GM19035 (cell line): ENCODE measurements at regions not wholly inside any gene's neighbourhood (a gene's known extent, or its start where the extent isn't known, plus 50 kb on each side); places are given as distances from the start of the nearest gene placed in this dataset.
A peak's percentile ranks its signal among the peaks of the same experiment; 100 is the strongest.
"Not testable (repeated sequence)": the region's sequence is repeated elsewhere in the genome, so short reads cannot be mapped to it uniquely, and the experiment has no call there.

Experiments
- ATAC-seq: cut with Tn5 transposase; IDR thresholded peaks from one replicate; pipeline ENCODE4 v1.9.1; 2021; ENCODE audit not compliant: unreplicated experiment

GRCh38 chr4:103499094-103499493 lies 220.7 kb downstream of the TACR3 start:
- ATAC-seq: no peak

GRCh38 chr4:103498161-103499070 lies 221.4 kb downstream of the TACR3 start:
- ATAC-seq: peak; percentile 93

- ATAC-seq: peak; percentile 14
Measured at GRCh38 chr4:103497692-103498091, 222.1 kb downstream of the TACR3 start.

GRCh38 chr4:103496800-103497199 lies 223.0 kb downstream of the TACR3 start:
- ATAC-seq: no peak

GRCh38 chr4:103493450-103494159 lies 226.2 kb downstream of the TACR3 start:
- no peak for ATAC-seq

GRCh38 chr4:103485296-103485695 lies 234.5 kb downstream of the TACR3 start:
- ATAC-seq: not testable (repeated sequence)

- ATAC-seq: no peak
Measured at GRCh38 chr4:103484521-103484920, 235.3 kb downstream of the TACR3 start.

GRCh38 chr4:103482893-103483292 lies 236.9 kb downstream of the TACR3 start:
- ATAC-seq: no peak

GRCh38 chr4:103482471-103482870 lies 237.3 kb downstream of the TACR3 start:
- no peak for ATAC-seq

GRCh38 chr4:103478734-103479133 lies 241.1 kb downstream of the TACR3 start:
- no peak for ATAC-seq

GRCh38 chr4:103478210-103478609 lies 241.6 kb downstream of the TACR3 start:
- no peak for ATAC-seq

GRCh38 chr4:103457566-103457965 lies 259.4 kb upstream of the CENPE start:
- ATAC-seq: no peak

GRCh38 chr4:103451341-103451740 lies 253.2 kb upstream of the CENPE start:
- no peak for ATAC-seq

- ATAC-seq: no peak
Measured at GRCh38 chr4:103450693-103451092, 252.6 kb upstream of the CENPE start.

- ATAC-seq: no peak
Measured at GRCh38 chr4:103449296-103450023, 251.3 kb upstream of the CENPE start.

GRCh38 chr4:103445377-103445776 lies 247.2 kb upstream of the CENPE start:
- ATAC-seq: no peak

GRCh38 chr4:103443324-103443723 lies 245.2 kb upstream of the CENPE start:
- ATAC-seq: no peak

- ATAC-seq: peak; percentile 90
Measured at GRCh38 chr4:103429283-103429682, 231.1 kb upstream of the CENPE start.

GRCh38 chr4:103425406-103425805 lies 227.3 kb upstream of the CENPE start:
- ATAC-seq: no peak

GRCh38 chr4:103424853-103425252 lies 226.7 kb upstream of the CENPE start:
- no peak for ATAC-seq

GRCh38 chr4:103423261-103423660 lies 225.1 kb upstream of the CENPE start:
- no peak for ATAC-seq
